ENCODE measurements at regions not wholly inside any gene's neighbourhood (a gene's known extent, or its start where the extent isn't known, plus 50 kb on each side); places are given as distances from the start of the nearest gene placed in this dataset.

GRCh38 chrX:13144927-13145655 lies 100.7 kb upstream of the FAM9C start:
- no peak for DNase-seq

GRCh38 chrX:13142891-13143290 lies 98.5 kb upstream of the FAM9C start:
- no peak for DNase-seq

GRCh38 chrX:13140007-13140406 lies 95.6 kb upstream of the FAM9C start:
- no peak for DNase-seq

DNA sequence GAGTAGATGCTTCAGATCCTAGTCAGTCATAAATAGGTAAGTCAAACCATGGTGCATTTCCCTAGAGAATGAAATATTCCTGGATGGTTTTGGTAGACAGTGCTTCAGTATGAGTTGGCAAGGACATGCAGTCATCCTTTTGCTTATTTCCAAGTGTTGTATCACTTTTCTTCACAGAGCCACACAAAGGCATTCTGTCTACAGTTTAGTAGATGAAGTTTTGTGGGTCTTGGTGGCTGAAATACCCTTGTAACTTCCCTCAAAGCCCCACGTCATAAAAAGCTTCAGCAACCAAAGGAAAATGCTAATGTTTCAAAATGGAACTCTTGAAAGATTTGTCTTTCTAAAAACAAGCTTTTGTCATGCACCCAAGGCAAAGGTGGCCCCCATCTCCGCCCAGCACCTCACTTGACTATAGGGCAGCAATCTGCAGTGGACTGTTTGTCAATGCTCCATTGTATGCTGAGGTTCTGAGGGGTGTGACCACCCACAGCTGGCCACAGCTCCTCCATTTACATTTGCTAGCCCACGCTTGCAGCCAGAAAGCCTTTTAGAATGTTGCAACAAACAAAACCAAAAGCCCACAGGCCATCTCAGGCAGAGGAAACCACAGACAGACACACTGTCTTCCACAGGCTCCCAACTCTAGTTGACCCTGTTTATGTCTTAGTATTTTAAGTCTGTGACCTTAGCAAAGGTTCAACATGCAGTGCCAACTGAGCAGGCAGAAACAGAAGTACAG lies 87.1 kb upstream of the FAM9C start:
- peak; percentile 24 for DNase-seq

DNA sequence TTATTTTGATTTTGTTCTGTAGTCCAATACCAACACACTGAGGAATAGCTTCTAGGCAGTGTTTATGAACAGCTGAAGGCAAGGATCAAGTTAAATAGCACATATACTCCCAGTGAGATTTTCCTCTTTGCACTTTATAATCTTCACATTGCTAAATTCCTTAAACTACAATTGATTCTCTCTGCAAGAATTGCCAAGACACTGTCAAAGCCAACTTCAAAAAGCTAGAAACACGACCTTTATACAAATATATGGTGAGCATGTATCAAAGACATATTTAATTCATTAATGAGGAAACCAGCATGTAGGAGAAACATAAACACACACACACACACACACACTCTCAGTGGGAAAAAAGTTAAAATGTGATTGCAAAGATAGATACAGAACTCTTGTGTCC lies 86.4 kb upstream of the FAM9C start:
- DNase-seq, result no peak

DNA sequence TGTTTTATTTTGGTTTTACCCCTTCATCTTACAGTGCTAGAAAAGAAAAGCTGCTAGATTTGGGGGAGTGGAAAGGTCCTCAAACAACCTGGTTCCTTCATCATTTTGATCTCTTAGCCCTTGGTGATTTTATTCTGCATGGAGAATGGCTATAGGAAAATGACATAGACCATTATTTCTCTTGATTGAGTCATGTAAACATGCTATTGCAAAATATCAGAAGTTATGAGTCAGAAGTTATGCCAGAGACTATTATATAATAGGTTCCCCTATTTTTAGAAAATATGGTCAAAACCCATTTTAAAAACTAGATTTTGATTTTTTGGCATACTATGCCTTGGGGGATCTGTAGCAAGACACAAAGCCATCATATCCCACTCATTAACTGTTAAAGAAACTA lies 83.7 kb upstream of the FAM9C start:
- DNase-seq, result no peak

DNA sequence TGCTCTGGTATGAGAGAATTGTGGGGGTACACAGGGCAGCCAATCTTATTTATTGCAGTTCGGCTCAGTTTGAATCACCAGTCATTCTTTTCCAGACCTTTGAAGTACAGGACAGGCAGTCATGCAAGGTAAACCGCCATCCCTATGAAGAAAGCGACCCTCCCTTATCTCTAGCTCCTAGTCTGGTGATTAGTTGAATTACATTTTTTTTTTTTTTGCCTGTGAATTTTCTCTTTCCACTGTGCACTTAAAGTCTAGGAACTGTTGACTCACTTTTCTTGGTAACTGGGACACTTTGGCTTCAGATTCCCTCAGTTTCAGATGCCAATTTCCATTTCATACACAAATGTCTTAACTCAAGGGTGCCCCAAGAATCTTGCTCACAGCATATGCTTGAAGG lies 82.4 kb upstream of the FAM9C start:
- DNase-seq, result no peak

DNA sequence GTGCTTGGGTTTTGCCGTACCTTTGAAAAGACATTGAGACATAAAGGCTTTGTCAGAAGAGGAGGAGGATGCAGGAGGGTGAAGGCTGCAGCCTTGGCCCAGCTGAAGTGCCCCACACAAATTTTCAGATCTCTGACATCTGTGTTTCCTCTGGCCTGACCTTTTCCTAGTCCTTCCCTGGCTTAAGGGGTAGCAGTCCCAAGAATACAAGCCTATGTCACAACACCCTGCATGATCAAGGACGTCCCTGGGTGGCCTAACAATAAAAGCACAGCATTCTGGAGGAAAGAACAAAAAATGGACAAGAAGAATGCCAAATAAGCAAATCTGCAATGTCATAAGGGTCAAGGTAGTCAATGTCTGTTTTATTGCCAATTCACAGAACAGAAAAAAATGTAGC lies 80.8 kb upstream of the FAM9C start:
- no peak for DNase-seq

DNA sequence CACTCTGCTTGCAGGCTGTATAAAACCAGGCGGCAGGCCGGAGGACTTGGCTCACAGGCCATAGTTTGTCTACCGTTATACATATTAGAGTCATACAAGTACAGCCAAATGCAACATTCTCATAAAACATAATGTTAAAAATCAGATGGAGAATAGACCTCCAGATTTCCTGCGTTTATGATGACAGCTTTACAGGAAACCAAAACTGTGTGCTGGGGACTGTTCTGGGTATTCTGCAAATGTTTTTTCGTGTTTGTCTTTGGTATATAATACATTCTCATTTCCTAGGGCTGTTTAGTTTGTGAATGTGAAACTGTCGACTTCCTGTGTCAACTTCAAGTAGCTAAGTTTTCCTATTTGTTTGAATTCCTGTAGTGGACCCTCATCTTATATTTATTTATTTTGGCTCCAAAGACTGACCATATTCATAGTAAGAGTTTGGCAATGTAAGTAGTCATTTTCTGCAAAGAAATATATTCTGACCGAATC lies 79.5 kb upstream of the FAM9C start:
- peak; percentile 24 for DNase-seq

DNA sequence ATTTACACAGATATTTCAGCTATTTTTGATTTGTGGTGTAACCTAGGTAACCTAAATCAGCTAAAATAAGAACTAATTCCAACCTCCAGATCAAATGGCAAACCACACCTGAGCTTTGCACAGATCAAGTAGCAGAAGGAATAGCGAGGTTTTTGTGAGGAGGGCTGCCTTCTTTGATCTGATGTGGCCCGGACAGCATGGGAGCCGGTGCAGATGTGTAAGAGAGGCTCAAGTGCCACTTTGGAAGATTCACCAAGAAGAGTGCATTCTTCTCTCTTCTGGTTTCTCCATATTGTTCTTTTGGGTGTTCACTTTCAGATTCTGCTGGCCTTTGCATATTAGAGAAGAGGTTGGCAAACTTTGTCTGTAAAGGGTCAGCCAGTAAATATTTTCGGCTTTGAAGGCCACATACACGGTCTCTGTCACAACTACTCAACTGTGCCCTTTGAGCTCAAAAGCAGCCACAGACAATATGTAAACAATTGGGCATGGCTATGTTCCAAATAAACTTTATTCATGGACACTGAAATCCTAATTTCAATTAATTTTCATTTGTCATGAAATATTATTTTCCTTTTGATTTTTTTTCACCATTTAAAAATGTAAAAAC lies 78.9 kb upstream of the FAM9C start:
- DNase-seq, result peak; percentile 6

GRCh38 chrX:13121020-13121555 lies 76.7 kb upstream of the FAM9C start:
- DNase-seq, result no peak

DNA sequence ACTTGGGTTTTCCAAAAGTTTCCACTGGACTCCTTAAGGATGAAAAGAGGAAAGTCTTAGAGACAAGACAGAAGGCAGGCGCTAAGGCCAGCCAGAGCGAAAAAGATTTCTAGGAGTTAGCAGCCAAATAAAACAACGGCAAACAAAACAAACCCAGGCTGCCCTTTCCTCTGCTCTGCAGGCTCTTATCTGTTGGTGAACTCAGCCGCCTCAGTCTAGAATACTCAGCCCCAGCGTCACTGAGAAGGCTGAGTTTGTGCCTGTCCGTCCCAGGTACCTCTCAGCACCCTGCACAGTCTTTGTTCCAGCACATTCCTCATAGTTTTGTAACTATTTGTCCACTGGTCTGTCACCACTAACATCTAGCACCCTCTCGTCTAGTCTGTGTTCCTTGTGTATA lies 75.6 kb upstream of the FAM9C start:
- no peak for DNase-seq

DNA sequence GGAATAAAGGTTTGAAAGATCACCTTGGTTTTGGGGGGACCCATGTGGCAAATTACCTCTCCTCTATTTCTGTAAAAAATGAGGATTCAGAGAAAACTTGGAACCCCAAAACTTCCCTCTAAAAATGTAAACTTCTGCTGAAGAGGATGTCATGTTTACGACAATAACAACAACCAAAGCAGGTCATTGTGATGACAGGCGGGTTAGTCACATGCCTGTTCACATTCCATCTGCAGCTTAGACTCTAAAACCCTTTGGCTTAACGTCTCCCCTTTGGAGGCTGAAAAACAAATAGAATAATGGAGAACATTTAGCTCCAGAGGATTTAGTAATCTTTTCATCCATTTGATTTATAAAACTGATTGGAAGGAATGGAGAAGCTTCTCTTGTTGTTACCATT lies 75.0 kb upstream of the FAM9C start:
- DNase-seq, result no peak

- no peak for DNase-seq
Observed at GRCh38 chrX:13115146-13115855, 70.9 kb upstream of the FAM9C start.

DNA sequence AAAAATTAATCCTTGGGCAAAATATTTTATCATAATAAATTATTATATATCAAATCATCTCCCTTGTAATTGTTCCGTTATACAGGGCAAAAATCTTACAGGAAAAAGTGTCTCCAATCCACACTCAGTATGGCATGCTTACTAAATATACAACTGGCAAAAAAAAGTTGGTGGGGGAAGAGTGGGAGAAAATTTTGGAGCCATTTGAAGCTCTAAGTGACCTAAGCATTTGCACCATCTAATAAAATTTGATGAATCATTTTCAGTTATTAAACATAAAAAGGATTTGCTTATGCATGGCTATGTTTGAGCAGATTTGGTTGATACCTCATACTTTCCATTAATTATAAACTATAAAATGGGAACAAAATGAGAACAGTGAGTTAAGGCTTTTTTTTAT lies 68.1 kb upstream of the FAM9C start:
- DNase-seq, result no peak

DNA sequence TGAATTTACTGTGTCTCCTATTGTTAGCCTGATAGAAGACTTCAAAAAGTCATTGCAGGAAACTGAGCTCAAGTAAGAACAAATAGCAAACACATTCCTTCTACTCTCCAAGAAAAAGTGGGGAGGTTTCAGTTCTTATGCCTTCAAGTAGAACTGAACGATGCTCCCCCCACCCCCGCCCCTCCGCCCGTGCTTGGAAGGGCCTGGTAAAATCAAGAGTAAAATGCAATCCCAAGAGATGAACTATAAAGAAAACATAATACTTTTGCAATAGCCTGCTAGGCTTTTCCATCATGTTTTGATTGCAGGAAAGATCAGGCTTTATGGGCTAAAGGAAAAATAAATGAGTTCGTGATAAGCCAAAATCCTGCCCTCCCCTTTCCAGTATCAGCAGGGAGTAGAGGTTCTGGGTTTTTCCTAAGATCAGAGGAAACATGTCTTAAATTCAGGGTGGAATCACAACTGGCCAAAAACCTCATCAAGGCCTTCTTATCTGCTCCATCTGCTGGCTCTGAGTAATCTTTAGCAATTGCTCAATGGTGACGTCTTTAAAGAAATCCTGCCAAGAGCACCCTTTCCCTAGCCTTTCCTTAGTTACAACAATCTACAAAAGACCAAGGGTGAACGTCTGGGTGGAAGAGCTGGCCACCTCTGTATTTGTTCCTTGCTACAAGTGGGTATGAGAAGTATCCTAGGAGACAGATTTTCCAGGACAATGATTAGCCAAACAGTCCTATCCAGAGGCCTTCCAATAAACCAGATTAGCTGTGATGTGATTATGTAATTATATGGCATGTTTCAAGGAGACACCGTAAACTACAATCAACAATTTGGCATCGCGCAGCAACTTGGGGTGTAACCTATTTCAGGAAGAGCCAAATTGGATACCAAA lies 66.3 kb upstream of the FAM9C start:
- DNase-seq, result no peak

DNA sequence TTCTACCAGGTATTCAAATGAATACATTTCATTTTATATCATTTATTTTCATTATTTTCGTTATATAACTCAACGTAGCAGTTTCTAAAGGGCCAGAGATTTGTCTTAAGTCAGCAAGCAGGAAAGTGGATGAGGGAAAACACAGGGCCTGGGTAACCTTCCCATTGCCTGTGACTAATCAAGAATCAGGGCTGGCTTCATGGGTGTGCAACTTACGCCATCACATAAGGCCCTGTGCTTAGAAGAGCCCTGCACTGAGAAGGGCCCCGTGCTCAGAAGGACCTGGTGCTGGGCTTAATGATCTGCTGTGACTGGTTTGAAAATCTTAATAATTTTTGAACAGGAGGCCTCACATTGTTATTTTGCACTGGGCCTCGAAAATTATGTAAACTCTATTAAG lies 65.4 kb upstream of the FAM9C start:
- no peak for DNase-seq

DNA sequence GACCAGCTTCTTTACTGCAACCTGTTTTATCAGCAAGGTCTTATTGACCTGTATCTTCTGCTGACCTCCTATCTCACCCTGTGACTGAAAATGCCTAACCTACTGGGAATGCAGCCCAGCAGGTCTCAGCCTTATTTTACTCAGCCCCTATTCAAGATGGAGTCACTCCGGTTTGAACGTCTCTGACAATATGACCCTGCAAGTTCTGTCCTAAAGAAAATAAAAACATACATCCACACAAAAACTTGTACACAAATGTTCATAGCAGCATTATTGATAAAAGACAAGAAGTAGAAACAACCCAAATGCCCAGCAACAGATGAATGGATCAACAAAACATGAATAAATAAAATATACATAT lies 59.5 kb upstream of the FAM9C start:
- DNase-seq, result no peak

- DNase-seq, result no peak
Observed at GRCh38 chrX:13103188-13103913, 58.9 kb upstream of the FAM9C start.

GRCh38 chrX:13102636-13103035 lies 58.2 kb upstream of the FAM9C start:
- no peak for DNase-seq

DNA sequence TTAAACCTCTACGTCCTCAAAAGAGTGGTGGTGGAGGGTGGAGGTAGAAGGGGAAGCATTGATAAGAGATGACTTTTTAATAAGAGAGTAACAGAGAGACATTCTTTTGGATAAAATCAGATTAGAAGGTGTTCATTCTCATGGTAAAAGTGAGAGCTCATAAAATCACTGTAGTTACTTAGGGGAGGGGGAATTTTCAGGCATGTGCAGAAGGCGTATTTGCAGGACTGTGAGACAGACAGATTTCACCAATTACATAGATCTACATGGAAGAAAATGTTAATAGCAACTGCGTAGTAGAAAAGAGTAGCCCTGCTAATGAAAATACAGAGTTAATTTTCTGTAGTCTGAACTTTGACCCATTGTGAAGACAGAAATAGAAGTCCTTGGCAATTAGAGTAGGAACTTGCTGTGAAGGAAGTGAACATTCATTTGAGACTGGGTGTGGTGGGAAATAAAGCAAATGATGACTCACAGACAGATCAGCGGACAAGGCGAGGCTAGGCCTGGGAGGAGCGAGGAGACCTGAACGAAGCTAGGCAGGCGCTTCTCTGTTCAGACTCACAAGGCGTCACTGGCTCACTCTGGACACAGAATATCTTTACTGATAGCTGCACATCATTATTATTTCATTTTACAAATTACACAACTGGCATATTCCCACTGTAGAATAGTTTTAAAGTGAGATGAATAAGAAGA lies 57.2 kb upstream of the FAM9C start:
- DNase-seq, result peak; percentile 45

All from CD4-positive, alpha-beta T cell treated with Interleukin-17A for 1 hour (primary cell).